ENCODE measurements at regions not wholly inside any gene's neighbourhood (a gene's known extent, or its start where the extent isn't known, plus 50 kb on each side); places are given as distances from the start of the nearest gene placed in this dataset.

- in situ Hi-C loops (cut with HindIII; ENCODE audit: low pct_unique_long_range_greater_than_20kb, low sequenced_read_pairs): no loop called here
- DNase-seq (ENCODE audit: low read depth): no peak
Observed at GRCh38 chr3:145798696-145799537, 362.1 kb downstream of the PLOD2 start.

- no peak for DNase-seq (ENCODE audit: low read depth)
- in situ Hi-C loops (cut with HindIII; ENCODE audit: low pct_unique_long_range_greater_than_20kb, low sequenced_read_pairs): no loop called here
Observed at GRCh38 chr3:145801696-145802095, 359.3 kb downstream of the PLOD2 start.

- in situ Hi-C loops (cut with HindIII; ENCODE audit: low pct_unique_long_range_greater_than_20kb, low sequenced_read_pairs): no loop called here
- peak; percentile 33 for DNase-seq (ENCODE audit: low read depth)
Observed at GRCh38 chr3:145807990-145808389, 353.0 kb downstream of the PLOD2 start.

- DNase-seq (ENCODE audit: low read depth): no peak
- in situ Hi-C loops (cut with HindIII; ENCODE audit: low pct_unique_long_range_greater_than_20kb, low sequenced_read_pairs): no loop called here
Observed at GRCh38 chr3:145812391-145812790, 348.6 kb downstream of the PLOD2 start.

- in situ Hi-C loops (cut with HindIII; ENCODE audit: low pct_unique_long_range_greater_than_20kb, low sequenced_read_pairs): no loop called here
- DNase-seq (ENCODE audit: low read depth): no peak
Observed at GRCh38 chr3:145815707-145816413, 345.1 kb downstream of the PLOD2 start.

- in situ Hi-C loops (cut with HindIII; ENCODE audit: low pct_unique_long_range_greater_than_20kb, low sequenced_read_pairs): no loop called here
- no peak for DNase-seq (ENCODE audit: low read depth)
Observed at GRCh38 chr3:145817870-145818483, 343.0 kb downstream of the PLOD2 start.

- in situ Hi-C loops (cut with HindIII; ENCODE audit: low pct_unique_long_range_greater_than_20kb, low sequenced_read_pairs): no loop called here
- DNase-seq (ENCODE audit: low read depth): no peak
Observed at GRCh38 chr3:145820170-145820569, 340.8 kb downstream of the PLOD2 start.

GRCh38 chr3:145842294-145842902 lies 318.6 kb downstream of the PLOD2 start:
- DNase-seq (ENCODE audit: low read depth): no peak
- in situ Hi-C loops (cut with HindIII; ENCODE audit: low pct_unique_long_range_greater_than_20kb, low sequenced_read_pairs): no loop called here

- no peak for DNase-seq (ENCODE audit: low read depth)
- in situ Hi-C loops (cut with HindIII; ENCODE audit: low pct_unique_long_range_greater_than_20kb, low sequenced_read_pairs): no loop called here
Observed at GRCh38 chr3:145843561-145843960, 317.4 kb downstream of the PLOD2 start.

- in situ Hi-C loops (cut with HindIII; ENCODE audit: low pct_unique_long_range_greater_than_20kb, low sequenced_read_pairs): no loop called here
- DNase-seq (ENCODE audit: low read depth): no peak
Observed at GRCh38 chr3:145849115-145849514, 311.9 kb downstream of the PLOD2 start.

- DNase-seq (ENCODE audit: low read depth): no peak
- in situ Hi-C loops (cut with HindIII; ENCODE audit: low pct_unique_long_range_greater_than_20kb, low sequenced_read_pairs): no loop called here
Observed at GRCh38 chr3:145854499-145854898, 306.5 kb downstream of the PLOD2 start.

GRCh38 chr3:145857956-145858355 lies 303.0 kb downstream of the PLOD2 start:
- in situ Hi-C loops (cut with HindIII; ENCODE audit: low pct_unique_long_range_greater_than_20kb, low sequenced_read_pairs): no loop called here

GRCh38 chr3:145864336-145864735 lies 296.6 kb downstream of the PLOD2 start:
- in situ Hi-C loops (cut with HindIII; ENCODE audit: low pct_unique_long_range_greater_than_20kb, low sequenced_read_pairs): no loop called here
- no peak for DNase-seq (ENCODE audit: low read depth)

More at GRCh38 chr3:145857956-145858355, 303.0 kb downstream of the PLOD2 start:
- DNase-seq (ENCODE audit: low read depth): no peak

GRCh38 chr3:145865399-145866018 lies 295.5 kb downstream of the PLOD2 start:
- DNase-seq (ENCODE audit: low read depth): no peak
- in situ Hi-C loops (cut with HindIII; ENCODE audit: low pct_unique_long_range_greater_than_20kb, low sequenced_read_pairs): no loop called here

GRCh38 chr3:145869958-145870357 lies 291.0 kb downstream of the PLOD2 start:
- in situ Hi-C loops (cut with HindIII; ENCODE audit: low pct_unique_long_range_greater_than_20kb, low sequenced_read_pairs): no loop called here
- no peak for DNase-seq (ENCODE audit: low read depth)

GRCh38 chr3:145882436-145882835 lies 278.5 kb downstream of the PLOD2 start:
- in situ Hi-C loops (cut with HindIII; ENCODE audit: low pct_unique_long_range_greater_than_20kb, low sequenced_read_pairs): no loop called here

GRCh38 chr3:145889730-145890129 lies 271.3 kb downstream of the PLOD2 start:
- in situ Hi-C loops (cut with HindIII; ENCODE audit: low pct_unique_long_range_greater_than_20kb, low sequenced_read_pairs): no loop called here
- DNase-seq (ENCODE audit: low read depth): no peak

More at GRCh38 chr3:145882436-145882835, 278.5 kb downstream of the PLOD2 start:
- no peak for DNase-seq (ENCODE audit: low read depth)

GRCh38 chr3:145892869-145893268 lies 268.1 kb downstream of the PLOD2 start:
- in situ Hi-C loops (cut with HindIII; ENCODE audit: low pct_unique_long_range_greater_than_20kb, low sequenced_read_pairs): no loop called here
- no peak for DNase-seq (ENCODE audit: low read depth)

All from Caki2 (cell line).